IPS-11a (cell line): ENCODE measurements at regions not wholly inside any gene's neighbourhood (a gene's known extent, or its start where the extent isn't known, plus 50 kb on each side); places are given as distances from the start of the nearest gene placed in this dataset.

Source experiments
- H3K4me3 ChIP-seq: one replicate; pipeline ENCODE4 v1.5.1; 2013; ENCODE audit warnings: low read depth, low read length, control low read depth

DNA sequence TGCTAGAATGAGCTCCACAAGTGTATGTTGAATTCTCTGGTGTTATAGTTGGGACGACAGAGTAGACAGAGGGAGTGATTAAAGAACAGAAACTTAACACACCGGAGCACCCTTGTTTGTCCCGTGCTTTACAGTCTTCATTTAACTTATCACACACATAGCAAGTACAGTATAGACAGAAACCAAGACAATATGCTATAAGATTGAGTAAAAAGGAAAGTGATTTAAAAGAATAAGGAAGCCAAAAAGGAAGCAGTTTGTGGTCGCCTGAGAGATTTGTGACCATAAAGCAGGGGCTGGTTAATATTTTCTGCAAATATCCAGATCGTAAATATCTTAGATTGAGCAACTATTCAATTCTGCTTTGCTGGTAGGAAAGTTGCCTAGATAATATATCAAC is 1128.4 kb downstream of the TSN start:
- H3K4me3 ChIP-seq: no peak overlapping the region

DNA sequence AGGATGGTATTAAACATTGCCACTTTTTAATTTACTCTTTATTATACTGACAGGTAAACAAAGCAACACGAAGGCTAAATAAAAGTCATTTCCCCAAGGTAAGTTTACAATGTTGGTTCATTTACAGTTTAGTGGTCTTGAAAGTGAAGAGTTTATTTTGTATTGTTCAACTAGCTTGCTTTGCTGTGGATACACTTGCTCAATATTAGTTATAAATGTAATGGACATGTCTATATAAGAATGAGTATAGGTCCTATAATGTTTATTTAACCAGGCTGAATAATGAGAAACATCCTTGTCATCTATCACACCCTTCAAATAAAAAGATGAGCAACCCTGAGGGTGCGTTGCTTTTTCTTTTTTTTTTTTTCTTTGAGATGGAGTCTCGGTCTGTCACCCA is 1129.4 kb downstream of the TSN start:
- no peak overlapping the region for H3K4me3 ChIP-seq

DNA sequence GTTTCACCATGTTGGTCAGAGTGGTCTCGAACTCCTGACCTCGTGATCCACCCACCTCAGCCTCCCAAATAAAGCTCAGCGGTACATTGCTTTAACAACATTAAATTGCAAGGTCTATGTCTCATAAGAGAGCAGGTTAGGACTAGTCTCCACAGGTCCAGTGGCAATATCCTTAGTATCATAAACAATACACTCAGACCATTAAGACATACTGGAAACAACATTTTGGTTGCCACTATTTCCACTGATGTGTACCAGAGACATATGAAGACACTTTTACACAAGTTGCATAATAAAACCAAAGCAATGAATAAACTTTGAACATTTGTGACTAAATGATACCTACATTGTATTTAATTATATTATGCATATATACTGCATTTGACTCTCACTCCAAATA is 1130.0 kb downstream of the TSN start:
- H3K4me3 ChIP-seq: no peak overlapping the region

DNA sequence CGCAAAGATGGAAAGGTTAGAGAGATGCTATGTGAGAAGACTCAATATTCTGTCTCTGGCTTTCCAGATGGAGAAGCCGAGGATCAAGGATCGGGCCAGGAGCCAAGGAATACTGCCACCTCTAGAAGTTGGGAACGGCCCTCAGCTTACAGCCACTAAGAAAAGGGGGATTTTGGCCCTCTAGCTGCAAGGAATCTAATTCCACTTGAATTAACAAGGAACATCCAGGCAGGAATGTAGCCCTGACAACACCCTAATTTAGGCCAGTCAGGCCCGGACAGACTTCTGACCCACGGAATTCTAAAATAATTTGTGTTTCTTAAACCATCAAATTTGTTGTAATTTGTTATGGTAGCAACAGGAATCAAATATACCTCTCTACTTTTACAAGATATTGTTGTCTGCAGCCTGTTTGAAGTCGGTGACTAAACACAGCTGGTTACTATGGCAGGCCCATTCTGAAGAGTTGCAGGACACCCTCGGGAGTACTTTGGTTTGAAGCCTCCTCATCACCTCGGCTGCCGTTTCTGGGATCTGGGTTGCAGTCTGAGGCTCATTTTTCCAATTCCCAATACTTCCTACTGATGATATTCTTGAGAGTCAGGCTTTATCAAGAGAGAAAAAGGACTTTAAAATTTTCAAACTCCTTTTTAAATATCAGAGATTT is 1131.2 kb downstream of the TSN start:
- H3K4me3 ChIP-seq: no peak overlapping the region

DNA sequence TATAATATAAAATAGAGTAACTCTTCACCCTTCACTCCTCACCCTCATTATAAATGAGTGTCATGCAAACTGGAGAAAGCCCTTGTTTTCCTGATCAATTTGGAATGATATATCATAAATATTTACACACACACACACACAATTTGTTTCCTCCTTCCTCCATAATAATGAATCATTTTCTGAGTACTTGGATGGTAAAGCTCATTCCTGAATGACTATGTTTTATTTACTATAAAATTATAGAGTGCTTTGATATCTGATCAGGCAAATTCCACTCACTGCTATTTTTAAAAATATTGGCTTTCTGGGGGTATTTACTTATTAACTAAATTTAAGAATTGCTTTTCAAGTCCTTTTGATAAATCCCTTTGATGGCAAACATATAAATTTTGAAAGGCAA is 1125.5 kb upstream of the CNTNAP5 start:
- no peak overlapping the region for H3K4me3 ChIP-seq

DNA sequence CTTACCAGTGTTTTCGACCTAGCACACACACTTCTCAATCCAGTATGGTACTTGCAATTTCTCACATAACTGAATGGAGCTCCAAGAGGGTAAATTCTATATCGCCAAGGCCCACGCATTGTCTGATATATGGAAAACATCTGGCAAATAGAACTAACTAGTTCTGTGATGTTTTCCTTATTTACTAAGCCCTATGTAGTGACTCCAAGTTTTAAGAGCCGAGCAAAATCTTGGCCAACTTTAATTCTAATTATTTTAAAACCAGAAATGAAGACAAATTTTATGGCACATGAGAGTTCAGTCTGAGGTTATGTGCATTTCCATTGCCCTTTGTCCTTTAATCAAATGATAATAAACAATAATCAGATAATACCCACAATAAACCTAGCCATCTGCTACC is 1119.7 kb upstream of the CNTNAP5 start:
- no peak overlapping the region for H3K4me3 ChIP-seq

DNA sequence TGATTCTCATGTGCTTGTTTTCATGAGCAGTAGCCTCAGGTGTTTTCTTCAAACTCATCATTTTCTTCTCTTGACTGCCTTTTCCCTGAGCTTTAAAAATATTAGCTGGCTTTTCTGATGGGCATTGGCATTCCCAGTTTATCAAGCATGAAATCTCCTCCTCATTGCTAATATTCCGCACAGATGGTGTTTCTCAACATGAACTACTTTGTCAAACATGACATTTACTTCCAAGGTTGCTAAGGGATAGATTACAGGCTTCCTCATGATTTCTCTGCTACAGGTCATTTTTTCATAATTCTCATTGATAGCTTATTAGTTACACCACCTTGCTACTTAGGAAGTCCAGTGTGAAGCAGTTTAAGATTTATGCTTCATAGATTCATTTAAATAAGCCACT is 1116.9 kb upstream of the CNTNAP5 start:
- H3K4me3 ChIP-seq: no peak overlapping the region

DNA sequence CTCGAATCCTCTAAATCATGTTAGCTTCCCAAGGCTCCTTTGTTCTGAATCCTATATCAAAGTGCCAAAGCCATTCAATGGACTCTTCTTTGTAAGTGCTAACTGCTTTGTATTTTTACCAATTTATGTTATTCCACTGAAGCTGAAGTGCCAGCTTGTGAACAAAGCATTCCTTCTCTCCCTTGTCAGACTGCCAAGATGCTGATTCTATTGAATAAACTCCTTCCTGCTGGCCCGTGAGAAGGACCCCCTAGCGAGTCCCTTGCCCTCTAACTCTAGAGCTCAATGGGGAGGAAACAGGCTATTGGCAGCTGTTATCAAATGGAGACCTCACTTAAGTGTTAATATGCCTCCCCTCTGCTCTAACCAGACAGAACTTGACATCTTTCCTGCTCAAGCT is 1097.9 kb upstream of the CNTNAP5 start:
- no peak overlapping the region for H3K4me3 ChIP-seq

DNA sequence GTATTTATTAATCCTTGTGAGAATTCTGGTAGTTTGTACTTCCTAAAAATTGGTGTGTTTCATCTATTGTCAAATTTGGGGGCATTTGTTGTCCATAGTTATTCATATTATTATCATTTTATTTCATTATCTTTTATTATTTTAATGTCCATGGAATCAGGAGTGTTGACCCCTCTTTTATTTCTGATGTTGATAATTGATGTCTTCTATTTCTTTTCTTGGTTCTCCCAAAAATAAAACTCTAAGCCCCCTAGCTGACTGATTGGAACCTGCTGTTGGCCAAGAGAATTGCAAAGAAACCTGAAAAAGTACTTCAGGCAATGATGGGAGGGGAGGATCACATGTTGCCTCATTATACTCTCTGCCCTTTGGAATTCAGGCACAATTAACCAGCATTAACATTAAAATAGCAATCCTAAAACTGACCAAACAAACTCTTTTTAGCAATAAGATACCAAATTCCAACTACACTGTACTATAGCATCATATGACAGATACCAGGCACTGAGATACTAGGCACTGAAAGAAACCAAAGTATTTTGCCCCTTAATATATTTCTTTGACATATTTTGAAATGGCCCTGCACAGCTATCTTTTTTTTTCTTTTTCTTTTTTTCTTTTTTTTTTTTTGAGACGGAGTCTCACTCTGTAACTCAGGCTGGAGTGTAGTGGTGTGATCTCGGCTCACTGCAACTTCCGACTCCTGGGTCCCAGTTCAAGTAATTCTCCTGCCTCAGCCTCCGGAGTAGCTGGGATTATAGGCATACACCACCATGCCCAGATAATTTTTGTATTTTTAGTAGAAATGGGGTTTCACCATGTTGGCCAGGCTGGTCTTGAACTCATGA is 1097.2 kb upstream of the CNTNAP5 start:
- H3K4me3 ChIP-seq: no peak overlapping the region

DNA sequence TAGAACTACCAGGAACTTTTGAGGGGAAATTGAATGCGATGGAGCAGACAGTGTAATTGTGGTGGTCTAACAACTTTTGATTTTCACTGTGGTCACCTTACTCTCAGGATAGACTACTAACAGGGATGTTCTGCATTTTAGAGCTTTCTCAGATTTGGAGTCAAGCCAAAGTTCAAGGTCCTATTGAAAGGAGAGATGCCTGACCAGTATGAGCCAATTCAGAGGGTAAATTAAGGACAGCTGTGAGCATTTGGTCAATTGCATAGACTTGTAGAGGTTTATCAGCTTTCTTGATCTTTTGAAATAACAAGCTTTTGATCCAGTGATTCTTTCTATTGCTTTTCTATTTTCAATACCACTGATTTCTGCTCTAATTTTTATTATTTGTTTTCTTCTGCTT is 1095.7 kb upstream of the CNTNAP5 start:
- no peak overlapping the region for H3K4me3 ChIP-seq

DNA sequence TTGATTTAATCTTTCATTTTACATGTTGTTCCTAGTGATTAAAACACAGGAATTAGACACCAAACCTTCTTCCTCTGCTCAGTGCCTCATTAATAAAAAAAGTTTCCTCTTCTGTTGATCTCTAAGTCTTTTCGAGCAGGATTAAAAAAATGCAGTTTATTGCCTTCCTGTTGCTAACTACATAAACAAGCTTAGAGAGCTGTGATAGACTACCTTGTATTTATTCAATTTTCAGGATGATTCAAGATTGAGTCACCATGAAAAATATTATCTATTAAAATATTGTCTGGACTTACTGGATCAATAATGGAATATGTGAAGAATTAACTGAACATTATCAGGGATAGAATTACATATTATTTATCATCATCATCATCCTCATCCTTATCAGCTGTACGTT is 1089.6 kb upstream of the CNTNAP5 start:
- H3K4me3 ChIP-seq: no peak overlapping the region

DNA sequence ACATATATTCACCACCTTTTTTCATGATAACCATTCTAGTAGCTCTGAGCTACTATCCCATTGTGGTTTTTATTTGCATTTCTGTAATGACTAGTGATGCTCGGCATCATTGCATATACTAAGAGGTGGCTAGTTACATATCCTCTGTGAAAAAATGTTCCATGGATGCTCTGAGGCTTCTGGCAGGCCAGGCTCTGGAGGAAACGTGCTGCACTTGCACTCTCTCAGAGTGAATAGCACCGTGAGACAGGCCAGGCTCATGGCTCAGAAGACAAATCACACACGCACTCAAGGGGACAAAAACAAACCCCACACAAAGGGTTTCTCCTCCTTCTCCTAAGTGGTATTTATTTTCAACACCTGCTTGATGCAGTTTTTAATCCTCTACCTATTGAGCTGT is 1085.3 kb upstream of the CNTNAP5 start:
- no peak overlapping the region for H3K4me3 ChIP-seq

DNA sequence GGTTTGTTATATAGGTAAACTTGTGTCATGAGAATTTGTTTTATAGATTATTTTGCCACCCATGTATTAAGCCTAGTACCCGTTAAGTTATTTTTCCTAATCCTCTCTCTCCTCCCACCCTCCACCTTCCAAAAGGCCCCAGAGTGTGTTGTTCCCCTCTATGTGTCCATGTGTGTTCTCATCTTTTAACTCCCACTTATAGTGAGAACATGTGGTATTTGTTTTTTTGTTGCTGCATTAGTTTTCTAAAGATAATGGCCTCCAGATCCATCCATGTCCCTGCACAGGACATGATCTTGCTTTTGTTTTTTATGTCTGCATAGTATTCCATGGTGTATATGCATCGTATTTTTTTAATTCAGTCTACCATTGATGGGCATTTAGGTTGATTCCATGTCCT is 1075.6 kb upstream of the CNTNAP5 start:
- H3K4me3 ChIP-seq: no peak overlapping the region

DNA sequence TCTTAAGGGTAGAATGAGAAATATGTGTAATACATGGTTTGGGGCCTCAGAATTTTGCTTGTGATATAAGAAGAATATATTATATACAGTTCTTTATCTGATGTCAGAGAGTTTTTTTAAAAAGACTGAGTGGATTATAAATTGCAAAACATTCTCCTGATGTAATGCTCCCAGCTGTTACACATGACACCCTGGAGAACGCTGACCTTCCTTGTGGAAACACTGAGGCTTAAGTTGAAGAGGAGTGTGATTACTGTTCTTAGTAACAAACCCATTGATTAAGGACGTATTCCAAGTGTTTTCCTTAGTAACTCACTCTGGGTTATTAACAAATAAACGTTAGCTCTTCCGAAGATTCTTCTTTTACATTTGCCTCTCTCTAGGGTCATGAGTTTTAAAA is 1069.3 kb upstream of the CNTNAP5 start:
- no peak overlapping the region for H3K4me3 ChIP-seq

DNA sequence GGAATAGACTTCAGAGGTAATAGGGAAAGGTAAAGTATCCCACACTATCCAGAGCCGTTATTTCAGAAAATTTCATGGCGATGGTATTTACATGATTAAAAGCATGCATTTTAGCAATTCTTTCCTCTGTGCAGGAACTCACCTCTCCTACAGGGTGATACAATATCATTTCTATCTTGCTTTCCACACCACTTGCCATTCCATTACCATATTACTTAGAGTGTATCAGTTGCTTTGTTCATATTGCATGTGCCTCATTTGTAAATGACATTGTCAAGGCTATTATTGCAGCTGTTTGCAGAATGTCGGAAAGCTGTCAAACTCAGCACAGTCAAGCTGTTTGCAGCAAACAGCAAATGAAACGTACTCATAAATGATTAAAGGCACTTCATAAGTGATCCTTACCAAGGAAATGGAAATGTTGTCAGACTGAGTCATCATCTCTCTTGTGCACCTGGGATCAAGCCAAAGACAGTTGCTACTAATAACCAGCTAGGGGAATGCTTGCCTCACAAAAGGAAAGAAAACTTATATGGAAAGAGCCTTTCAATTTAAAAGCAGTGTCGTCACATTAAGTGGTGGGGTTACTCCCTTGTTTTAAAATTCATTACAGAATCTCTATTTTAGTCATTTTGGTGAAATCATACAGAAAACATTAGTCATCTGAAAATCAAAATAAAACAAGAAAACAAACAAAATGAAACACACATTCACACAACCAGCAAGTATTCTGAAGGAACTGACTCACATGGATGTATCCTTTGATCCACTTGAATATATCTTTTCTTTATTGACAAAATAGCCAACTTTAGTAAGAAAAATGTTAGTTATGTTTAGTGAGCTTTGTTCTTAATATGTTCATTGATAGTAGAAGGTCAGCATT is 1064.1 kb upstream of the CNTNAP5 start:
- no peak overlapping the region for H3K4me3 ChIP-seq

DNA sequence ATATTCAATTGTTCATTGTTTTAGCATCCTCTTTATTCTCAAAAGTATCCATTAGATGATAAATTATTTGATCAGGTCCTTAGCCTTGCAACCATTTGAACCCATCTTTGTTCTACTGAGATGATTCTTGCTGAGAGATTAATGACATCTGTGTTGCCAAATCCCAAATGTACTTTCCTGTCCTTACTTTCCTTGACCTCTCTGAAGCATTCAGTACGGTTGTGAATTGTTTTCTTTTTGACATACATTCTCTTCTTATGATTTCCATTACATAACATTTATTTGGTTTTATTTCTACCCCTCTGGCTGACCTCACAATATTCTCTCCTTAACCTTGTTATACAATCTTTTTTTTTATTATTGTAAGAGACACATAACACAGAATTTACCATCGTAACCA is 1058.6 kb upstream of the CNTNAP5 start:
- H3K4me3 ChIP-seq: no peak overlapping the region

DNA sequence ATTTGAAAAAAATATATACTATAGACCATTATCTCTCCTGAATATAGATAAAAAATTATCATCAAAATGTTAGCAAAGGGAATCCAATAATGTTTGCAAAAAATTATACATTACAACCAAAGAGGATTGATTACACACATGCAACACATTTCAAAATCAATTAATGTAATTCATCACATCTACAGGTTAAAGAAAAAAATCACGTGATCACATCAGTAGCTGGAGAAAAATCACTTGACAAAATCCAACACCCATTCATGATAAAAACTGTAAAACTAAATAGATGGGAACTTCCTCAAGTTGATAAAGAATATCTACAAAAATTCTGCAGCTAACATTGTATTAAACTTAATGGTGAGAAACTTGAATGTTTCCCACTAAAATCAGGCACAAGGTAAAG is 1047.5 kb upstream of the CNTNAP5 start:
- H3K4me3 ChIP-seq: no peak overlapping the region

DNA sequence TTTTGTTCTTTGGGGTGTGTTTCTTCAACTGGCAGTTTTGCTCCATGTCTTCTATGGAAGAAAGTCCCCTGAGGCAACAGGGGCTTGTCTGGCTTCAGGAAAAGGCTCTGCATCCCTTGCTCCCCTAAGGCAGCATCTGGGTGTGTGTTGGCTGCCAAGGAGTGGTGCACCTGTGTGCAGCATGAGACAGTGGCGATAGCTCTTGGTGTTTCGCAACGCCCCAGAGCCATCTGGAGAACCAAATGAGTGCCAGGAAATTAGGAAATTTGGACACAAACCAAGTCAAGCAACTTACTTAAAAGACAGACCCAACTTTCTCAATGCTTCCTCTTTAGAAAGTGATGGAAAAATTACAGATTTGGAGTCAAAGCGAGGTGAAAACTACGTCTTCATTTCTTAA is 1044.4 kb upstream of the CNTNAP5 start:
- no peak overlapping the region for H3K4me3 ChIP-seq

DNA sequence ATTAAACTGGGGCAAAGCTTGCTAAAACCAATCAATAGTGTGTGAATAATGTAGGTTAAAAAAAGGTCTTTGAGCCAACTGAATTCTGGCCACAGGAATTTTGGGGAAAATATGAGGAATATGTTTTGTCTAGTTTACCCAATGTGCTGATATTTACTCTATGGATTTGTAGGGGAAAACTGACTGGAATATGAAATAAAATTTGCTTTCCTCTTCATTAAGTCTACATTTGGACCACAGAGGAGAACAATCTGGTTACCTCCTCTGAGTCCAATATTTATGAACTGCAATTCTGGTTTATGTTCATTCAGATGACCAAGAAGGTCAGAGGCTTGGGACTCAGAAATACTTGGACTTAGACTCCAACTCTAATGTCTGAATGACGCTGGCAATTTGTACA is 1042.2 kb upstream of the CNTNAP5 start:
- H3K4me3 ChIP-seq: no peak overlapping the region

DNA sequence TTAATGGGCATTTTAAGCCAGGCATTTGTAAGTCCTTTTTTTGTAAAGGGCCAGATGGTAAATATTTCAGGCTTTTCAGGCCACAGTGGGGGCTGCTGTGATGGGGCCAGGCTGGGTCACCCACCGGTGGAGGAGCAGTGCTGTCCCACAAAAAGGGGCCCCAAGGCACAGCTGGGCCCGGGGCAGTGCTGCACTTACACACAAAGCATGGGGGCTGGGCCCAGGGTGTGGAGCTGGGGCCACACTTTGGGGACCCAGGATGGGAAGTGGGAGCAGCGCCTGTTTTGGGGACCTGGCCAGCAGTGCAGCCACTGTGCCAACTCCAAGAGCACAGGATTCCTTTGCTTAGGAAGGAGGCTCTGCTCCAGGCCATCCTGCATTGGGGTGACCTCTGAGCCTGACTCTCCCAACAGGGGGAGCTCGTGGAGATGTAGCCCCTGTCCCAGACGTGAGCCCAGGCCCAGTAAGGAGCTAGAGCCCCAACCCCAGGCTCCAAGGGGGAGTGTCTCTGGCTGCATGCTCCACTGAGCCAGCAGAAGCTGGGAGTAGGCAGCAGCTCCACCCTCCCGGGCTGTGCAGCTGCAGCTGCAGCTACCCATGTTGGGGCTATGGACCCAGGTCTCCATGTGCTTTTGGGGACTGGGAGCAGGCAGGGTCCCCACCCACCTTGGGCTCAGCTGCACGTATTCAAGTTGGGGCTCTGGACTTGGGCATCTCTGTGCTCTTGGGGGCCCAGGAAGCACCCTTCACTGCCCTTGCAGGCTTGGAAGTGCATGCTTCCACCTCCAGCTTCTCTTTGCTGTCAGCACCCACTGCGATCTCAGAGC is 1036.5 kb upstream of the CNTNAP5 start:
- no peak overlapping the region for H3K4me3 ChIP-seq

DNA sequence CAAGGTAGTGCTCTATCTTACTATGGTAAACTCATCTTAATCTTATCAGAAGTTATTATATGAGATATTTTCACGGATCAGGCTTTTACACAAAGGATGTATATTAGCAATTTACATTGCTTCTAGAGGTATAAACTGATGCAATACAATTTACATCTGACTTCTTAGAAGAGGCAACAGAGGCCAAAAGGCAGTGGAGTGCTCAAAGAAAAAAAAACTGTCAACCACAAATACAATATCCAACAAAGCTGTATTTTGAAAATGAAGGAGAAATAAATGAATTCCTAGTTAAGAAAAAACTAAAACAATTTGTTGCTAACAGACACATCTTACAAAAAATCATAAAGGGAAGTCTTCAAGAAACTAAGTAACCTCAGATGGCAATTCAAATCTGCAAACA is 1031.5 kb upstream of the CNTNAP5 start:
- no peak overlapping the region for H3K4me3 ChIP-seq
